SU-DHL-6 (cell line): ENCODE measurements at regions not wholly inside any gene's neighbourhood (a gene's known extent, or its start where the extent isn't known, plus 50 kb on each side); places are given as distances from the start of the nearest gene placed in this dataset.
"Not testable (repeated sequence)": the region's sequence is repeated elsewhere in the genome, so short reads cannot be mapped to it uniquely, and the experiment has no call there.

Experiments
- CTCF ChIP-seq: fragments of 200-600 bp; sonication (generic); IDR thresholded peaks from one replicate; pipeline ENCODE4 v1.5.1; 2017; ENCODE audit warnings: antibody characterized with exemption, mild to moderate bottlenecking, low read length, moderate library complexity; ENCODE audit not compliant: insufficient read depth, poor library complexity, severe bottlenecking
- EZH2phosphoT487 ChIP-seq: fragments of 200-600 bp; sonication (generic), shearing (Covaris generic); conservative IDR thresholded peaks from 2 replicates; pipeline ENCODE4 v1.6.1; 2018; ENCODE audit warnings: mild to moderate bottlenecking, antibody characterized with exemption, low read length, moderate library complexity, mixed read lengths

- peak; percentile 22 for TF ChIP-seq CTCF
- not testable (repeated sequence) for TF ChIP-seq EZH2phosphoT487
Measured at GRCh38 chr3:90182291-90182976, 1075.0 kb downstream of the EPHA3 start.
